Activated CD8-positive, alpha-beta memory T cell treated with anti-CD3 and anti-CD28 coated beads, Interleukin-2, amount 50 U/mL, for 48 hours (primary cell): ENCODE measurements at regions not wholly inside any gene's neighbourhood (a gene's known extent, or its start where the extent isn't known, plus 50 kb on each side); places are given as distances from the start of the nearest gene placed in this dataset.

Experiments used
- DNase-seq: peaks from one replicate; pipeline ENCODE4 v3.0.0-alpha.2; 2020

- no peak for DNase-seq
Observed at GRCh38 chr6:104305206-104305605, 554.5 kb downstream of the HACE1 start.

GRCh38 chr6:104301951-104302350 lies 557.8 kb downstream of the HACE1 start:
- no peak for DNase-seq

GRCh38 chr6:104286641-104287040 lies 573.1 kb downstream of the HACE1 start:
- DNase-seq, result no peak

- DNase-seq, result no peak
Observed at GRCh38 chr6:104284872-104285271, 574.8 kb downstream of the HACE1 start.

GRCh38 chr6:104282581-104282980 lies 577.1 kb downstream of the HACE1 start:
- no peak for DNase-seq

- DNase-seq, result no peak
Observed at GRCh38 chr6:104281370-104281769, 578.3 kb downstream of the HACE1 start.

- DNase-seq, result no peak
Observed at GRCh38 chr6:104268389-104268788, 591.3 kb downstream of the HACE1 start.

- no peak for DNase-seq
Observed at GRCh38 chr6:104266922-104267321, 592.8 kb downstream of the HACE1 start.

GRCh38 chr6:104256646-104257045 lies 603.1 kb downstream of the HACE1 start:
- DNase-seq, result no peak

- DNase-seq, result no peak
Observed at GRCh38 chr6:104253236-104253635, 606.5 kb downstream of the HACE1 start.

GRCh38 chr6:104252276-104252675 lies 607.4 kb downstream of the HACE1 start:
- DNase-seq, result no peak

GRCh38 chr6:104251651-104252050 lies 608.1 kb downstream of the HACE1 start:
- DNase-seq, result no peak

- DNase-seq, result no peak
Observed at GRCh38 chr6:104240865-104241264, 618.9 kb downstream of the HACE1 start.

GRCh38 chr6:104239971-104240370 lies 619.7 kb downstream of the HACE1 start:
- no peak for DNase-seq

- DNase-seq, result no peak
Observed at GRCh38 chr6:104229057-104229456, 630.7 kb downstream of the HACE1 start.

GRCh38 chr6:104227508-104227907 lies 632.2 kb downstream of the HACE1 start:
- DNase-seq, result no peak

- DNase-seq, result no peak
Observed at GRCh38 chr6:104226790-104227446, 632.8 kb downstream of the HACE1 start.

- DNase-seq, result no peak
Observed at GRCh38 chr6:104218116-104218515, 641.6 kb downstream of the HACE1 start.

GRCh38 chr6:104214901-104215300 lies 644.8 kb downstream of the HACE1 start:
- DNase-seq, result no peak

- no peak for DNase-seq
Observed at GRCh38 chr6:104212977-104213668, 646.6 kb downstream of the HACE1 start.

- DNase-seq, result no peak
Observed at GRCh38 chr6:104207635-104208034, 652.1 kb downstream of the HACE1 start.

GRCh38 chr6:104201557-104201956 lies 658.2 kb downstream of the HACE1 start:
- no peak for DNase-seq

GRCh38 chr6:104187616-104188015 lies 672.1 kb downstream of the HACE1 start:
- no peak for DNase-seq

GRCh38 chr6:104186831-104187230 lies 672.9 kb downstream of the HACE1 start:
- DNase-seq, result no peak
